ENCODE measurements at regions not wholly inside any gene's neighbourhood (a gene's known extent, or its start where the extent isn't known, plus 50 kb on each side); places are given as distances from the start of the nearest gene placed in this dataset.

- Histone ChIP-seq H3K9me3 (ENCODE audit: low read length) (no peaks in the 10 kb centered on the region), H3K4me1 (ENCODE audit: insufficient read depth, low read length) (no peaks in the 10 kb centered on the region), H3K36me3 (ENCODE audit: insufficient read depth, low read length) (no peaks in the 10 kb centered on the region), H3K27me3 (ENCODE audit: insufficient read depth, low read length, poor library complexity, severe bottlenecking) (no peaks in the 10 kb centered on the region), H3K4me3 (ENCODE audit: low read length) (no peak overlapping the region), H3K27ac (ENCODE audit: low read depth, low read length) (no peak overlapping the region)
- no peak for DNase-seq
- POLR2A ChIA-PET = no interaction called here
- CTCF ChIA-PET = no interaction called here
- Mint-ChIP-seq H3K27ac (no peak overlapping the region), H3K36me3 (no peaks in the 10 kb centered on the region), H3K4me3 (no peak overlapping the region), H3K9me3 (peaks cover 0 to 4% (median 0%) of the 10 kb centered on the region in 5 donors), H3K4me1 (no peaks in the 10 kb centered on the region), H3K27me3 (peaks cover 2 to 7% of the 10 kb centered on the region in 2 donors)
Measured at GRCh38 chr20:40108321-40108720, 580.7 kb downstream of the MAFB start.

GRCh38 chr20:40104959-40105358, 584.1 kb downstream of the MAFB start:
- Mint-ChIP-seq H3K9me3 (peaks cover 0 to 4% (median 0%) of the 10 kb centered on the region in 5 donors), H3K4me1 (no peaks in the 10 kb centered on the region), H3K27me3 (peaks cover 2 to 7% of the 10 kb centered on the region in 2 donors), H3K36me3 (no peaks in the 10 kb centered on the region), H3K27ac (peak overlapping the region in 1 of 8 donors; percentile 59), H3K4me3 (no peak overlapping the region)
- H3K4me1 ChIP-seq (ENCODE audit: insufficient read depth, low read length) = no peaks in the 10 kb centered on the region
- no peaks in the 10 kb centered on the region for H3K9me3 ChIP-seq (ENCODE audit: low read length)
- ChIA-PET POLR2A (no interaction called here), CTCF (no interaction called here)
- H3K27ac ChIP-seq (ENCODE audit: low read depth, low read length) = no peak overlapping the region
- no peaks in the 10 kb centered on the region for H3K36me3 ChIP-seq (ENCODE audit: insufficient read depth, low read length)
- H3K4me3 ChIP-seq (ENCODE audit: low read length) = no peak overlapping the region
- no peaks in the 10 kb centered on the region for H3K27me3 ChIP-seq (ENCODE audit: insufficient read depth, low read length, poor library complexity, severe bottlenecking)
- DNase-seq = no peak

GRCh38 chr20:40103420-40103819, 585.6 kb downstream of the MAFB start:
- Histone ChIP-seq H3K4me1 (ENCODE audit: insufficient read depth, low read length) (no peaks in the 10 kb centered on the region), H3K27ac (ENCODE audit: low read depth, low read length) (no peak overlapping the region), H3K36me3 (ENCODE audit: insufficient read depth, low read length) (no peaks in the 10 kb centered on the region), H3K27me3 (ENCODE audit: insufficient read depth, low read length, poor library complexity, severe bottlenecking) (no peaks in the 10 kb centered on the region), H3K9me3 (ENCODE audit: low read length) (no peaks in the 10 kb centered on the region), H3K4me3 (ENCODE audit: low read length) (no peak overlapping the region)
- Mint-ChIP-seq H3K4me3 (no peak overlapping the region), H3K36me3 (no peaks in the 10 kb centered on the region), H3K27ac (no peak overlapping the region), H3K4me1 (no peaks in the 10 kb centered on the region), H3K27me3 (peaks cover 2 to 7% of the 10 kb centered on the region in 2 donors), H3K9me3 (peaks cover 0 to 4% (median 0%) of the 10 kb centered on the region in 5 donors)
- CTCF ChIA-PET = no interaction called here
- no peak for DNase-seq
- POLR2A ChIA-PET = no interaction called here

- Histone ChIP-seq H3K36me3 (ENCODE audit: insufficient read depth, low read length) (no peaks in the 10 kb centered on the region), H3K9me3 (ENCODE audit: low read length) (no peaks in the 10 kb centered on the region), H3K27ac (ENCODE audit: low read depth, low read length) (no peak overlapping the region), H3K4me3 (ENCODE audit: low read length) (no peak overlapping the region), H3K27me3 (ENCODE audit: insufficient read depth, low read length, poor library complexity, severe bottlenecking) (no peaks in the 10 kb centered on the region), H3K4me1 (ENCODE audit: insufficient read depth, low read length) (no peaks in the 10 kb centered on the region)
- Mint-ChIP-seq H3K27me3 (peaks cover 2 to 7% of the 10 kb centered on the region in 2 donors), H3K4me3 (no peak overlapping the region), H3K9me3 (peaks cover 0 to 4% (median 0%) of the 10 kb centered on the region in 5 donors), H3K27ac (no peak overlapping the region), H3K36me3 (no peaks in the 10 kb centered on the region), H3K4me1 (no peaks in the 10 kb centered on the region)
- CTCF ChIA-PET = no interaction called here
- DNase-seq = no peak
- POLR2A ChIA-PET = no interaction called here
Measured at GRCh38 chr20:40101560-40101959, 587.5 kb downstream of the MAFB start.

- H3K27ac Mint-ChIP-seq = no peak overlapping the region
- no peaks in the 10 kb centered on the region for H3K4me1 Mint-ChIP-seq
- DNase-seq = no peak
- Histone ChIP-seq H3K4me1 (ENCODE audit: insufficient read depth, low read length) (no peaks in the 10 kb centered on the region), H3K27me3 (ENCODE audit: insufficient read depth, low read length, poor library complexity, severe bottlenecking) (no peaks in the 10 kb centered on the region), H3K9me3 (ENCODE audit: low read length) (no peaks in the 10 kb centered on the region), H3K27ac (ENCODE audit: low read depth, low read length) (no peak overlapping the region), H3K36me3 (ENCODE audit: insufficient read depth, low read length) (no peaks in the 10 kb centered on the region), H3K4me3 (ENCODE audit: low read length) (no peak overlapping the region)
- CTCF ChIA-PET = no interaction called here
- no peaks in the 10 kb centered on the region for H3K36me3 Mint-ChIP-seq
- H3K27me3 Mint-ChIP-seq = peaks cover 2 to 7% of the 10 kb centered on the region in 2 donors
- peaks cover 0 to 4% (median 0%) of the 10 kb centered on the region in 5 donors for H3K9me3 Mint-ChIP-seq
- POLR2A ChIA-PET = no interaction called here
- no peak overlapping the region for H3K4me3 Mint-ChIP-seq
Measured at GRCh38 chr20:40100261-40100660, 588.8 kb downstream of the MAFB start.

GRCh38 chr20:40090236-40090635, 598.8 kb downstream of the MAFB start:
- Histone ChIP-seq H3K4me1 (ENCODE audit: insufficient read depth, low read length) (no peaks in the 10 kb centered on the region), H3K36me3 (ENCODE audit: insufficient read depth, low read length) (no peaks in the 10 kb centered on the region), H3K27ac (ENCODE audit: low read depth, low read length) (no peak overlapping the region), H3K27me3 (ENCODE audit: insufficient read depth, low read length, poor library complexity, severe bottlenecking) (no peaks in the 10 kb centered on the region), H3K4me3 (ENCODE audit: low read length) (no peak overlapping the region), H3K9me3 (ENCODE audit: low read length) (no peaks in the 10 kb centered on the region)
- ChIA-PET CTCF (no interaction called here), POLR2A (no interaction called here)
- H3K4me3 Mint-ChIP-seq = no peak overlapping the region
- no peaks in the 10 kb centered on the region for H3K36me3 Mint-ChIP-seq
- H3K9me3 Mint-ChIP-seq = peaks cover 6 to 11% (median 9%) of the 10 kb centered on the region in 5 donors
- no peaks in the 10 kb centered on the region for H3K4me1 Mint-ChIP-seq
- H3K27me3 Mint-ChIP-seq = peaks cover 0 to 3% of the 10 kb centered on the region in 2 donors
- no peak overlapping the region for H3K27ac Mint-ChIP-seq
- DNase-seq = no peak

- peaks cover 3 to 9% (median 6%) of the 10 kb centered on the region in 5 donors for H3K9me3 Mint-ChIP-seq
- no peaks in the 10 kb centered on the region for H3K36me3 Mint-ChIP-seq
- Histone ChIP-seq H3K36me3 (ENCODE audit: insufficient read depth, low read length) (no peaks in the 10 kb centered on the region), H3K27me3 (ENCODE audit: insufficient read depth, low read length, poor library complexity, severe bottlenecking) (no peaks in the 10 kb centered on the region), H3K27ac (ENCODE audit: low read depth, low read length) (no peak overlapping the region), H3K9me3 (ENCODE audit: low read length) (no peaks in the 10 kb centered on the region), H3K4me1 (ENCODE audit: insufficient read depth, low read length) (no peaks in the 10 kb centered on the region), H3K4me3 (ENCODE audit: low read length) (no peak overlapping the region)
- no peak overlapping the region for H3K4me3 Mint-ChIP-seq
- H3K27me3 Mint-ChIP-seq = no peaks in the 10 kb centered on the region
- no peaks in the 10 kb centered on the region for H3K4me1 Mint-ChIP-seq
- no peak for DNase-seq
- POLR2A ChIA-PET = no interaction called here
- CTCF ChIA-PET = no interaction called here
- H3K27ac Mint-ChIP-seq = no peak overlapping the region
Measured at GRCh38 chr20:40087496-40087895, 601.5 kb downstream of the MAFB start.

GRCh38 chr20:40085513-40085912, 603.5 kb downstream of the MAFB start:
- Mint-ChIP-seq H3K9me3 (peaks cover 0 to 4% (median 0%) of the 10 kb centered on the region in 5 donors), H3K27me3 (no peaks in the 10 kb centered on the region), H3K36me3 (no peaks in the 10 kb centered on the region), H3K27ac (no peak overlapping the region), H3K4me1 (no peaks in the 10 kb centered on the region), H3K4me3 (no peak overlapping the region)
- H3K27ac ChIP-seq (ENCODE audit: low read depth, low read length) = no peak overlapping the region
- H3K36me3 ChIP-seq (ENCODE audit: insufficient read depth, low read length) = no peaks in the 10 kb centered on the region
- no peak overlapping the region for H3K4me3 ChIP-seq (ENCODE audit: low read length)
- no peaks in the 10 kb centered on the region for H3K9me3 ChIP-seq (ENCODE audit: low read length)
- no peaks in the 10 kb centered on the region for H3K4me1 ChIP-seq (ENCODE audit: insufficient read depth, low read length)
- ChIA-PET POLR2A (no interaction called here), CTCF (no interaction called here)
- no peak for DNase-seq
- no peaks in the 10 kb centered on the region for H3K27me3 ChIP-seq (ENCODE audit: insufficient read depth, low read length, poor library complexity, severe bottlenecking)

GRCh38 chr20:40082436-40082835, 606.6 kb downstream of the MAFB start:
- Mint-ChIP-seq H3K27ac (no peak overlapping the region), H3K4me1 (no peaks in the 10 kb centered on the region), H3K36me3 (no peaks in the 10 kb centered on the region), H3K9me3 (peaks cover 0 to 2% (median 0%) of the 10 kb centered on the region in 5 donors), H3K4me3 (no peak overlapping the region), H3K27me3 (peaks cover 0 to 3% of the 10 kb centered on the region in 2 donors)
- no peaks in the 10 kb centered on the region for H3K27me3 ChIP-seq (ENCODE audit: insufficient read depth, low read length, poor library complexity, severe bottlenecking)
- H3K36me3 ChIP-seq (ENCODE audit: insufficient read depth, low read length) = no peaks in the 10 kb centered on the region
- H3K27ac ChIP-seq (ENCODE audit: low read depth, low read length) = no peak overlapping the region
- ChIA-PET CTCF (no interaction called here), POLR2A (no interaction called here)
- DNase-seq = no peak
- H3K4me3 ChIP-seq (ENCODE audit: low read length) = no peak overlapping the region
- no peaks in the 10 kb centered on the region for H3K4me1 ChIP-seq (ENCODE audit: insufficient read depth, low read length)
- H3K9me3 ChIP-seq (ENCODE audit: low read length) = no peaks in the 10 kb centered on the region
